Muscle layer of duodenum (tissue), 2 donors: ENCODE measurements at regions not wholly inside any gene's neighbourhood (a gene's known extent, or its start where the extent isn't known, plus 50 kb on each side); places are given as distances from the start of the nearest gene placed in this dataset.
"Not testable (repeated sequence)": the region's sequence is repeated elsewhere in the genome, so short reads cannot be mapped to it uniquely, and the experiment has no call there.

ENCODE experiments used
- H3K27ac ChIP-seq: one replicate; pipeline ENCODE4 v1.7.0; 2013; ENCODE audit warnings: mild to moderate bottlenecking, low read length
- H3K27me3 ChIP-seq: one replicate; pipeline ENCODE4 v1.7.0; 2013; ENCODE audit warnings: low read depth, mild to moderate bottlenecking, control low read depth, low read length
- H3K36me3 ChIP-seq, 2 donors: one replicate each; pipeline ENCODE4 v1.7.0; 2013; ENCODE audit warnings: low read length in 2 of 2, control low read depth in 1 of 2, mild to moderate bottlenecking in 1 of 2; ENCODE audit not compliant: insufficient read depth in 2 of 2, control insufficient read depth in 1 of 2
- H3K4me1 ChIP-seq, 2 donors: one replicate each; pipeline ENCODE4 v1.7.0; 2013; ENCODE audit warnings: low read length in 2 of 2, mild to moderate bottlenecking in 2 of 2, control low read depth in 1 of 2, moderate library complexity in 1 of 2; ENCODE audit not compliant: insufficient read depth in 2 of 2, control insufficient read depth in 1 of 2
- H3K4me3 ChIP-seq, 2 donors: one replicate each; pipeline ENCODE4 v1.7.0; 2013; ENCODE audit warnings: low read length in 2 of 2, low read depth in 1 of 2, mild to moderate bottlenecking in 1 of 2
- H3K9me3 ChIP-seq, 2 donors: one replicate each; pipeline ENCODE4 v1.7.0; 2013; ENCODE audit warnings: low read length in 2 of 2, control low read depth in 1 of 2, mild to moderate bottlenecking in 1 of 2; ENCODE audit not compliant: control insufficient read depth in 1 of 2
- donor health status: healthy.

- not testable (repeated sequence) for H3K4me3 ChIP-seq
Observed at GRCh38 chr20:30405585-30405984, 851.9 kb upstream of the DEFB115 start.

GRCh38 chr20:30406370-30406769, 851.1 kb upstream of the DEFB115 start:
- not testable (repeated sequence) for H3K27me3 ChIP-seq, H3K4me1 ChIP-seq, H3K27ac ChIP-seq, H3K9me3 ChIP-seq, H3K4me3 ChIP-seq
- peaks cover 0 to 10% of the 10 kb centered on the region in 2 donors for H3K36me3 ChIP-seq

More at GRCh38 chr20:30405585-30405984, 851.9 kb upstream of the DEFB115 start:
- H3K4me1 ChIP-seq, H3K27me3 ChIP-seq, H3K9me3 ChIP-seq, H3K27ac ChIP-seq: not testable (repeated sequence)
- H3K36me3 ChIP-seq, result peaks cover 0 to 15% of the 10 kb centered on the region in 2 donors

GRCh38 chr20:30412972-30413371, 844.5 kb upstream of the DEFB115 start:
- Histone ChIP-seq H3K27me3 (no peaks in the 10 kb centered on the region), H3K4me1 (no peaks in the 10 kb centered on the region), H3K36me3 (no peaks in the 10 kb centered on the region), H3K9me3 (peaks cover 0 to 7% of the 10 kb centered on the region in 2 donors), H3K4me3 (no peak overlapping the region), H3K27ac (no peak overlapping the region)

GRCh38 chr20:30417387-30417786, 840.1 kb upstream of the DEFB115 start:
- not testable (repeated sequence) for H3K36me3 ChIP-seq, H3K4me1 ChIP-seq, H3K9me3 ChIP-seq, H3K27ac ChIP-seq, H3K27me3 ChIP-seq, H3K4me3 ChIP-seq

GRCh38 chr20:30418378-30418777, 839.1 kb upstream of the DEFB115 start:
- not testable (repeated sequence) for H3K27ac ChIP-seq, H3K9me3 ChIP-seq, H3K36me3 ChIP-seq, H3K4me3 ChIP-seq, H3K27me3 ChIP-seq, H3K4me1 ChIP-seq

- H3K36me3 ChIP-seq, result no peaks in the 10 kb centered on the region
- H3K4me3 ChIP-seq, result no peak overlapping the region
- no peaks in the 10 kb centered on the region for H3K4me1 ChIP-seq
- no peak overlapping the region for H3K27ac ChIP-seq
- no peaks in the 10 kb centered on the region for H3K27me3 ChIP-seq
- H3K9me3 ChIP-seq, result no peaks in the 10 kb centered on the region
Observed at GRCh38 chr20:30419466-30419865, 838.0 kb upstream of the DEFB115 start.

GRCh38 chr20:30419871-30420420, 837.5 kb upstream of the DEFB115 start:
- not testable (repeated sequence) for H3K36me3 ChIP-seq, H3K4me1 ChIP-seq, H3K27me3 ChIP-seq, H3K9me3 ChIP-seq, H3K4me3 ChIP-seq, H3K27ac ChIP-seq
